BJ (cell line): ENCODE measurements at regions not wholly inside any gene's neighbourhood (a gene's known extent, or its start where the extent isn't known, plus 50 kb on each side); places are given as distances from the start of the nearest gene placed in this dataset.

Experiments
- CTCF ChIA-PET: fragments of 350-600 bp; formaldehyde crosslinking; extraction: SDS; loops from one replicate; lab custom pipeline; 2021; ENCODE audit warnings: antibody characterized with exemption, inconsistent platforms; lab: Yijun Ruan, JAX
- POLR2A ChIA-PET: fragments of 300-600 bp; sonication (Branson Sonifier 250); formaldehyde crosslinking; extraction: SDS; loops from one replicate; lab custom pipeline; 2021; ENCODE audit warnings: antibody characterized with exemption; lab: Charles Lee
- DNase-seq: peaks from one replicate; pipeline ENCODE4 v3.0.0-alpha.2; 2011; ENCODE audit warnings: low read depth
- H3K27me3 ChIP-seq: 2 replicates; pipeline ENCODE4 v1.6.0; 2011; ENCODE audit warnings: low read length; ENCODE audit not compliant: control insufficient read depth, insufficient read depth
- H3K36me3 ChIP-seq: 2 replicates; pipeline ENCODE4 v1.5.1; 2011; ENCODE audit warnings: low read length; ENCODE audit not compliant: control insufficient read depth, insufficient read depth
- H3K4me3 ChIP-seq: 2 replicates; pipeline ENCODE4 v1.5.1; 2011; ENCODE audit warnings: low read depth, mild to moderate bottlenecking, control low read depth, low read length
- TF ChIP-seq, protein P1 (sequence below): IDR thresholded peaks from 2 replicates; pipeline ENCODE4 v1.5.1; 2011; ENCODE audit warnings: low read depth, mild to moderate bottlenecking, control low read depth, inconsistent platforms, low read length, moderate library complexity; ENCODE audit not compliant: insufficient read depth

DNA sequence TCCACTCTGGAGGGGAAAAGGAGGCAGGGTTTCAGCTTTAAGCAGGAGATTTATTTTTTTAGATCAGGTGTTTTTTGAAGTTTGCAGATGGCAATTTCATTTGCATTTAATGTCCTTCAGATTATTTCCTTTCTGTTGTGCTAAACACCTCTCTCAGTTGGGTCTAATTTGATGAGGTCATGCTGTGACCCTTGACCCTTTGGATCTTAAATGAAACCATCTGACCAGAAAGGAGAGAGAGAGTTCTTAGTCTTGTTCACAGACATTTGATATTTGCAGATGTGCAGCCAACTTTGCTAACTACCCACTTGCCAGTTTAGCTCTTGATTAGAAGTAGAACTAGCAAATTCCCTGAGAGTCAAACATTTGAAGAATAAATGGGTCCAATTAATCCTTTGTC lies 101.5 kb upstream of the RAB11FIP2 start:
- Histone ChIP-seq H3K36me3 (no peaks in the 10 kb centered on the region), H3K4me3 (no peak overlapping the region), H3K27me3 (no peaks in the 10 kb centered on the region)
- TF ChIP-seq, protein P1, sequence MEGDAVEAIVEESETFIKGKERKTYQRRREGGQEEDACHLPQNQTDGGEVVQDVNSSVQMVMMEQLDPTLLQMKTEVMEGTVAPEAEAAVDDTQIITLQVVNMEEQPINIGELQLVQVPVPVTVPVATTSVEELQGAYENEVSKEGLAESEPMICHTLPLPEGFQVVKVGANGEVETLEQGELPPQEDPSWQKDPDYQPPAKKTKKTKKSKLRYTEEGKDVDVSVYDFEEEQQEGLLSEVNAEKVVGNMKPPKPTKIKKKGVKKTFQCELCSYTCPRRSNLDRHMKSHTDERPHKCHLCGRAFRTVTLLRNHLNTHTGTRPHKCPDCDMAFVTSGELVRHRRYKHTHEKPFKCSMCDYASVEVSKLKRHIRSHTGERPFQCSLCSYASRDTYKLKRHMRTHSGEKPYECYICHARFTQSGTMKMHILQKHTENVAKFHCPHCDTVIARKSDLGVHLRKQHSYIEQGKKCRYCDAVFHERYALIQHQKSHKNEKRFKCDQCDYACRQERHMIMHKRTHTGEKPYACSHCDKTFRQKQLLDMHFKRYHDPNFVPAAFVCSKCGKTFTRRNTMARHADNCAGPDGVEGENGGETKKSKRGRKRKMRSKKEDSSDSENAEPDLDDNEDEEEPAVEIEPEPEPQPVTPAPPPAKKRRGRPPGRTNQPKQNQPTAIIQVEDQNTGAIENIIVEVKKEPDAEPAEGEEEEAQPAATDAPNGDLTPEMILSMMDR: no peak
- no peak for DNase-seq
- POLR2A ChIA-PET: no interaction called here
- CTCF ChIA-PET: no interaction called here

DNA sequence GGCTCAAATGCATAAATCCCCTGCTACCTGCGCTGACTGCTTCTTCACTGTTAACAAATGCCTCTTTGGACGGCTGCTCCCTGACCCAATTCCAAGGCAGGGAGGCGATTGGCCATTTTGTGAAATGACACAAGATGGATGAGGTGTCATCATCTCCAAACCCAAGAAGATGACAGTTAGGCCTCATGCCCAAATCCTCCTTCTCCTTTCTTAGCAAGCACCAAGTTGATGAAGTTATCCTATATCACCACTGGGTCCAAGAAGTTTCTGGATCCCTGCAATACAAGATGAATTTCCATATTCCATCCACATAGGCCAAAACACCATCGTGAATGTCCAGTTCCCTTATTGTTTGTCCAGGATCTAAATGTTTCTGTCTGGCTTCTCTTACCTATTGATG lies 98.5 kb upstream of the RAB11FIP2 start:
- no peaks in the 10 kb centered on the region for H3K27me3 ChIP-seq
- POLR2A ChIA-PET: no interaction called here
- no peak overlapping the region for H3K4me3 ChIP-seq
- CTCF ChIA-PET: no interaction called here
- TF ChIP-seq, protein P1: no peak
- DNase-seq: no peak
- H3K36me3 ChIP-seq: no peaks in the 10 kb centered on the region

DNA sequence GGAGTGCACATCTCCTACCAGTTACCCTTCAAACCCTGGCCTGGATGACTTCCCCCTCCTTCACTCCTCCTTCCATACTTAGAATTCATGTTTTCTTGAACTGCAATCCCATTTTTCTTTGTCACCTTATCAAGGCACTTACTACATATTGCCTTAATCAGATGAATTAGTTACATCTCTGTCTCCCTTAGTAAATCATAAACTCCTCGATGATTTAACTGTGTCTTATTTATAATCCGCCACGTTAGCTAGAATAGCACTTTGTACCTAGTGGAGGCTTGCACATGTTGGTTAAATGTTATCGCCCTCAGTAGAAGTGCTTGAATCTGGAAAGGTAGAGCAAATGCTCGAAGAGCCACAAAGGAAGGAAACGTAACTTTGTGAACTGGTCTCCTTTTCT lies 94.7 kb upstream of the RAB11FIP2 start:
- Histone ChIP-seq H3K27me3 (no peaks in the 10 kb centered on the region), H3K36me3 (no peaks in the 10 kb centered on the region), H3K4me3 (no peak overlapping the region)
- no peak for DNase-seq
- ChIA-PET CTCF (no interaction called here), POLR2A (no interaction called here)
- TF ChIP-seq, protein P1: no peak

DNA sequence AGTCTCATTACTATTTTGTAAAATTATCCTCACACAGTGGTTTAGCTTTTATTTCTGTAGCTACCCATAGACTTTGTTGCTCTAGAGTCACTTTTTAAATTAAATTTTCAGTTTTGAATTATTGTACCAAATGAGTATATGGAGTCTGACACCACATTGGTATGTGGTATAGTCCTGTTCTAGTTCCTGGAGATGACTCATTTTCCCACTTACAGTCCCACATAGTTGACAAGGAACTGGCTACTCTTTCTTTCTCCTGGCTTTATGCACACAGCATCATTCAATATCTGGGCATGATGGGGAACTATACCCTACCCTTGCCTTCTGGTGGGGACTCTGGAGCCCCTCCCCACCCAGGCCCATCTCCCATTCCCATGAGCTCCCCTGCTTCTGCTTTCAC lies 92.6 kb upstream of the RAB11FIP2 start:
- no peak for DNase-seq
- Histone ChIP-seq H3K27me3 (no peaks in the 10 kb centered on the region), H3K4me3 (no peak overlapping the region), H3K36me3 (no peaks in the 10 kb centered on the region)
- TF ChIP-seq, protein P1: no peak
- ChIA-PET CTCF (interaction anchor here (1.0 kb wide), 1 partner anchor 10 kb away, joined by 3 read pairs; no protein-coding TSS in a partner anchor), POLR2A (no interaction called here)

DNA sequence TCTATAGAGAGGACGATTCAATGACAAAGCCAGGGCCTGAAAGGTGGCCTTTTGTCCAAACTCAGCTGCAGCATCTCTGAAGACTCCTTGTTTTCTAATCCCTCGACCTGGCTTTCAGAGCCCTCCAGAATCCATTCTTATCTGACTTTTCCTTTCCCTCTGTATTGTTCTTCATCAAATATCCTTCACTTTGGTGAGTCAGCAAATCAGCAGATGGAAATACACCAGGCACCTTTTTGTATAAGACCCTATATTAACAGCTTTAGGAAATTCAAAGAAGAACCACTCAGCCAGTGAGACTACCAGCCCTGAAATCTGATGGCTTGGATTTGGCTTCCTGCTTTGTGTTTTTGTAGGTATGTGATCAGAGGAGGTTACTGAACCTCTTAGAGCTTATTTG lies 81.9 kb upstream of the RAB11FIP2 start:
- Histone ChIP-seq H3K27me3 (no peaks in the 10 kb centered on the region), H3K4me3 (no peak overlapping the region), H3K36me3 (no peaks in the 10 kb centered on the region)
- ChIA-PET POLR2A (no interaction called here), CTCF (no interaction called here)
- TF ChIP-seq, protein P1: no peak
- no peak for DNase-seq
